Inflammatory macrophage (primary cell): ENCODE measurements at regions not wholly inside any gene's neighbourhood (a gene's known extent, or its start where the extent isn't known, plus 50 kb on each side); places are given as distances from the start of the nearest gene placed in this dataset.
"Not testable (repeated sequence)": the region's sequence is repeated elsewhere in the genome, so short reads cannot be mapped to it uniquely, and the experiment has no call there.

Experiments used
- DNase-seq, 2 donors: peaks; one replicate each; pipeline ENCODE4 v3.0.0-alpha.2; 2020 to 2022

DNA sequence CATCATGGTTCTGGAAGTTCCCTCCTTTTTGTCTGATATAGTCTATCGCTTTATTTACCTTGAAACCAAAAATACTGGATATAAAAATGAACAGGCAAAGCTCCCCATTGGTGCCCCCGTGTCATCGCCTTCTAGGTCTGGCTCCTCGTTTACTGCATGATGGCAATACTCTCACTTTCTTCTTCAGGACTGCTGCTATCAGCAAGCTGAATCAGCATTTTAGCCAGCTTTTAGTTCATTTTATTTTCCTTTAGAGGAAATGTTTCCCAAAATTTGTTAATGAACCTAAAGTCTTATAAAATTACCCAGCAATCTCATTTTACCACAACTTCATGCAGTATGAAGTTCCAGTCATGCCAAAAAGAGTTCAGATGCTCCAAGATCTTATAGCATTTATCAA, 80.5 kb downstream of the ZIC3 start:
- no peak for DNase-seq

DNA sequence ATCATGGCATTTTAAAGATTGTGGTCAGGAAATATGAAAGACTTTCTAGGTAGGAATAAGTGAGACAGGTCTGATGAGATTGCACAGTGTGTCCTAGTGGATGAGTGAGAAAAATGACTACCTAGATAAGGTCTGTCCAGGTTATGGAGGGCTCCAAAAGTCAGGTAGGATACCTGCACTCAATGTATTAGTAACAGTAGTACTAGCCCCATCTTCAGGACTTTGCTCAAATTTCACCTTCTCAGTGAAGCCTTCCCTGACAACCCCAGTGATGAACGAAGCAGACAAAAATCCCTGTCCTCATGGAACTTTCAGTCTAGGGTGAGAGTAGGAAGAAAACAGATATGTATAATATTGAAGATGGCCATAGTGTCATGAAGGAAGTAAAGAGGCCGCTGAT, 85.7 kb downstream of the ZIC3 start:
- DNase-seq = no peak

DNA sequence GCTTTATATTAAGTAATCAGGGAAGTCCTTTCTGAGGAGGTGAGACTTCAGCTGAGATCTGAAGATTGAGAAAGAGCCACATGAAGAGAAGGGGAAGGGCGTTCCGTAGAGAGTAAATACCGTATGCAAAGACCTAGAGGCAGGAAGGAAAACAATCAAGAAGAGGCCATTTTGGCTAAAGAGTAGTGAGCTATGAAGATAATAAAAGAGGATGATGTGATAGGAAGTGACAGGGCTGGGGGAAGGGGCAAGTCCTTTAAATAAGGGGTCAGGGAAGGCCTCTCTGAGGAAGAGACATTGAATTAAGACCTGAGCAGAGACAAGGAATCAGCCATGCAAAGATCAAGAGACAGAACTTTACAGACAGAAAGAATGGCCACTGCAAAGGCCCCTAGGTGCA, 86.2 kb downstream of the ZIC3 start:
- DNase-seq = no peak

DNA sequence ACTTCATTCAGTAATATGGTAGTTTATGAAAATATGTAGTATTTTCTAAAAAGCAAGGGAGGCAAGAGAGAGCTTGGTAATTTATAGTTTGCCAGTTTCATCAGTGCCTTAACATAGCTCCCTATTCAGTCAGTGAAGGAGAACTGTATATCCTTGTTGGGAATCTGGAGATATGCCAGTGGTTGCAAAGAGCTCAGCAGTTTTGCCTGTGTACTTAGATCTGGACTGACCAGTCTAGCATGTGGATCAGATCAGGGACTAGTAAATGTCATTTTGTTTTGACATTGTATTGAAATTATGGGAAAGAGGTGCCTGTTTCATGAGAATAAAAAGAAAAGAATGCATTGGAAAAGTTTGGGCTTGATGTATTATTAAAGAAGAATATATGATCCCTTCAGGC, 88.6 kb downstream of the ZIC3 start:
- no peak for DNase-seq

DNA sequence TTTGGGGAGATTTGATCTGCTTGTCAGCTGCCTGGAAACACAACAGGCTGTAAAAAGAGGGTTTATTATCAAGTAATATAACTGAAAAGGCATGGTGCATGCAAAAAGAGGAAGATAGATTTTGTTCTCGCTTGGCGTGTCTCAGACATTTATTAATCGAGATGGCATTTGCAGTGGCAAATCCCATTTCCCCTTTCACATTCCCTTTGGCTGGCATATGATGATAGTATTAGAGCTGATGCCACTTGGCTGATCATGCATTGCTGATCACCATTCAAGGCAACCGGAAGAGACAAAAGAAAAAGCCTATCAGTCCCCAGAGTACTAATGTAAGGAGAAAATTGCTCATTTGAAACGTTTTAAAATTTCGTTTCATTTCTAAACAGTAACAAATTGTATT, 101.8 kb downstream of the ZIC3 start:
- no peak for DNase-seq

DNA sequence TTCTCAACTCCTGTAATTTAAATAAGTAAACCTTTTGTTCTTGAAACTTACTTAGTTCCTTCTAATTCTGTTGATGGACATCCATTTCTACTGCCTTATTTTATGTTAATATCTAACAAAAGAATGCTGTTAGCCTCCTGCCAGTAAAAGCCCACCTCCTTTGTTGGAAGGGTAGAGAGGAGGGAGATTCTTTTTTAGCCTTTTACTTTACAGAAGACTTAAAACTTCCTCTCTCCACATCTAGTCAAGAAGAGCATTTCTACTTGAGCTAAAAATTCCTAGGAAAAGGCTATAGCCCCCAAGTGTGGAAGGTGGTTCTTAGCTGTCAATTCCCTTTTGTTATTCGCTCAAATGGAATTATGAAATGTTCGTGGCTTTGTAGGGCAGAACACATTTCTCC, 118.7 kb downstream of the ZIC3 start:
- no peak for DNase-seq

DNA sequence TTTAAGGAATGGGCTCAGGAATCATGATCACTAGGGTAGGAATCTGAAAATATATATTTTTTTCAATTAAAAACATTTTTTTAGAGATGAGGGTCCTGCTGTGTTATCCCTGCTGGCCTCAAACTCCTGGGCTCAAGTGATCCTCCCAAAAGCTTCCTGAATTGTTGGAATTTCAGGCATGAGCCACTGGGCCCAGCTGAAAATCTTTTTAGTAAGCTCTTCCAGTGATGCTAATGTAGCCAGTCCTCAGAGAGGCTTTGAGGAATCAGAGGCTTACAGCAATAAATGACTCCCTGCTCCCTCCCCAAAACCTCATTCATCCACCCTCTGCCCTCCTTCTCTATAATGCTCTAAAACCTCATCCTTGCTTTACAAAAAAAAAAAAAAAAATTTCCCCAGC, 129.5 kb downstream of the ZIC3 start:
- no peak for DNase-seq

DNA sequence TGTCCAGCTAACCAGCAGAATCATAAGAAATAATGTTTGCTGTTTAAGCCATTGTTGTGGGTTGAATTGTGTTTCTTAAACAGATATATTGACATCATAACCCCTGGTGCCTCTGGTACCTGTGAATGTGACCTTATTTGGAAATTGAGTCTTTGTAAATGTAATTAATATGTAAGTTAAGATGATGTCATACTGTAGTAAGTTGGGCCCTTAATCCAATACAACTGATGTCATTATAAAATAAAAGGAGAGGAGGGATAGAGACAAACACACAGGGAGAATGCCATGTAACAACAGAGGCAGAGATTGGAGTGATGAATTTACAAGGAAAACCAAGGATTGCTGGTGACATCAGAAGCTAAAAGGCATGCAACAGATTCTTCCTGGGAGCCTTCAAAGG, 141.4 kb downstream of the ZIC3 start:
- no peak for DNase-seq

DNA sequence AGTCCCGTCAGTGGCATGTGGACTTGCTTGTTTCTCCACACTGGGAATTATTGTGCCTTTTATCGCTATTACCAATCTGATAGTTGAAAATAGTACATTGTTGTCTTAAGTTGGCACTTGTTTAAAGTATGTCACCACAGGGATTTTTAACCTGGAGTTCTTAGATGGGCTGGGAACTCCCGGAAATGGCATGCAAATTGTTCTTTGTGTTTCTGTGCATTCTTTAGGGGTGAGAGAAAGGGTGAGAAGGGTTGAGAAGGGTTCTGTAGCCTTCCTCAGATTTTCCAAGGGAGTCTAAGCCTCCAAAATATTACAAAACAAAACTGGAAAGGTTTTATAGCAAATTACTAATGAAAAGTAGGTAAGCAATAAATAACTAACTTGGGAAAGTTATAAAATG, 176.9 kb downstream of the ZIC3 start:
- DNase-seq = no peak

DNA sequence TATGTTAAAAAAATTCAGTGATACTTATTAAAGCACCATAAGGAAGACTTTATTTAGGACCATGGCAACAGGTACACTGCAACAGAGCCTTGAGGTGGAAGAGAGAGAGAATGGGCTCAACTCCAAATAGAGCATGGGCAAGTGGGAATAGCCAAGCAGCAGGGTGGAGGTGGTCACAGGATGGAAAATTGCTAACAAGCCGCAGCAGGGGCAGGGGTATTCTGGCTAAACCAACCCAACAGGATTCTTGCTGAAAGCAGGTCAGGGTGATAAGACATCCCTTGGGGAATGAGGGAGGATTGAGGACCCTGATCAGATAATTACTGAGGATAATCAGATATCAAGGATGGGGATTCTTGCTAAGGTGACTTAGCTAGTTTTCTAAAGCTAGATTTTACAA, 177.5 kb downstream of the ZIC3 start:
- no peak for DNase-seq

DNA sequence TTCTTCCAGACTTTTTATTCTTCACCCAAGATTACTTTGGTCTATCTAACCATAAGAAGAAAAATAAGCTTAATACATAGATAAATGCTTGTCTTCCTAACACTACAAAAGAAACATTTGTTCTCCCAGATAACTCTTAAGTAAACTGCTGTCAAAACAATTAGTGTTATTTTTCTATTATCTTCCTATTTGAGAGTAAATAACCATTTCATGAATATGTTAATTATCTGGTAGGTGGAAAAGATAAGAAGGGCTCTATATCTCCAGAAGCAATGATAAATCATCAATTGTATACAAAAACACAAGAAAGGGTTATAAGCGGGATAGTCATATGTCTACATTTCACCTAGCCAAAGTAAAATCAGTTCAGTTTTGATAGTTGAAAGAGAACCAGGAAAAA, 180.4 kb downstream of the ZIC3 start:
- DNase-seq = no peak

DNA sequence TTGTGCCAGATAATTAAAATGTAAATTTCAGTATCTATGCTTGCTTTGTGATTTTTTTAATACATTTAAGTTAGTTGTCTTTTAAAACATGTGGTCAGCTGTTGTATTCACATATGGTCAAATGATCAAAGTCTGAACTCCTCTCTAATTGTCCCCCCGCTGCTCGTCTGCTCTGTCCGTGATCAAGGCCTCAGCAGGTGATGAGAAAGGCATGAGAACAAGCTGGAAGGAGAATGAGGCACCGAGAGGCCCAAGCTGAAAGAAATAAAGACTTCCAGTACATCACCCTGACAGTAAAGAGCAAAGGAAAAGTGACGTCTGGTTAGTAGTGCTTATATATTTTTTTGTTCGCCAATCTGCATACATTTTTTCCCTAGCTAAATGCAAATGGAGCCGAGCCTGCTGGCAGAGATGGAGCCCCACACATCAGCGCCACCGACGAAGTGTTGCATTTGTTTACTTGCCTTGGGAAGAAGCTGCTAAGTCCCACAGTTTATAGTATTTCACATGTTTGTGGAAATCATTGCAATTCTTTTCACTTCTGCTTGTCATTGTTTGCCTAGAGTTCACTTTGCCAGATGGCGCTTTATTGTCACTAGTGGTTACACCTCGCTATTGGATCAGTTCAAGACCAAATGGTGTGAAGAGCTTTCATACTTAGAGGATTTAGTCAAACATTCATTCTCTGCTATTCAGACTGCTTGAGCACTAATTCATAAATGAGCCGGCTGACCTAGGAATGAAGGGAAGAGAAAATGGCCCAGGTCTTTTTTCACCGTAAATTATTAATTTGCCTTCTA, 181.5 kb downstream of the ZIC3 start:
- DNase-seq = no peak

DNA sequence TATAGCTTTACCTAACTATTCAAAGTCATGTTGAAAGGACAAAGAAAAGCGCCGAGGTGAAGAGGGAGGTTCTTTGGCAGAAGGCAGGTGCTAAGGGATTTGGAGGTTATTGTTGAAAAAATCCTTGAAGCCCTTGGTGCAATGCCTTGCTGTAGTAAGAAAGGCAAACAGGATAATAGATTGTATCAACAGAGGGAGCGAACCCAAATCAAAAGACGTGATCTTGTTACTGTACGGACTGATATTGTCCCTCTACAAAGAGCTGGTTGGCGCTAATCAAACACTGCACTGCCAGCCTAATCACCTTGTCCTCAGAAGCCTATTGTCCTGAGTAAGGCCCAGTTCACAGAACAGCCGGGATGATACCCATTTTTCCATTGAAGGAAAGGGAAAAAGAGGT, 182.9 kb downstream of the ZIC3 start:
- DNase-seq = no peak

DNA sequence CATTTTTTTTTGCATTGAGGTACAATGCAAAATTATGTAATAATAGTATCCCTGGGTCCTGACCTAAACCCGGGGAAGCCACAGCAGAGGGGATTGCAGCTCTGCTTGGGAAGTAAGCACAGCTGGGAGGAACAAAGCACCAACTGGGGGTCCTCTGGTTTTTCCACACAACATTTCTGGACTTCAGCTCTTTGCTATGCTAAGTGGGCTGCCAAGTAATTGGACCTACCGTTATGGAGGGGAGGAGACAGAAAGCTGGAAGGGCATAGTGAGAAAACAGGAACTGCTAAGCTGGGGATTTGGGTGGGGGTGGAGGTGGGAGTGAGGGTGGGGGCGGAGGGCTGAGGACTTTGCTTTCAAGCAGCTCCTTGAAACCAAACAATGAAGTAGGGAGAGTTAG, 183.3 kb downstream of the ZIC3 start:
- no peak for DNase-seq

DNA sequence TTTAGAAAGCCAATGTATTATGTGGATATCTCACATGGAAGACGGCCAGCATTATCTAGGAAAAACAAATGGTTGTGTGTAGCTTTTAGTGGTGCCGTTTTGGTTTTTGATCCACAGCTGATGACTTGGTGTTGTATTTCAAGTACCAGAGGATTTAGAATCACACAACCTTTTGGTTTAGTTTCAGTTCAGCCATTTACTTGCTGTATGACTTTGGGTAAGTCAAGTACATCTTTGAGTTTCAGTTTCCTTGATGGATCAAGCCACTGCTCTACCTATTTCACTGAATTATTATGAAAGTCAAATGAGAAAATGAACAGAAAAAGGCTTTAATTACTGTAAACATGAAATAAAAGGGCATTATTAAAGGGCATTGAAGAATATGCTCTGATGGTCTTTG, 205.6 kb downstream of the ZIC3 start:
- DNase-seq = no peak

DNA sequence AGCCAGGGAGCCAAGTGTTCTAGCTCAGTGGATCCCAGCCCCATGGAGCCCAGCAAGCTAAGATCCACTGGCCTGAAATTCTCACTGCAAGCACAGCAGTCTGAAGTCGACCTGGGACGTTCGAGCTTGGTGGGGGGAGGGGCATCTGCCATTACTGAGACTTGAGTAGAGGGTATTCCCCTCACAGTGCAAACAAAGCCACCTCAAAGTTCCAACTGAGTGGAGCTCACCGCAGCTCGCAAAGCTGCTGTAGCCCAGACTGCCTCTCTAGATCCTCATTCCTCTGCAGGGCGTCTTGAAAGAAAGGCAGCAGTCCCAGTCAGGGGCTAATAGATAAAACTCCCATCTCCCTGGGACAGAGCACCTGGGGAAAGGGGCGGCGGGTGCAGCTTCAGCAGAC, 226.3 kb downstream of the ZIC3 start:
- DNase-seq = no peak

DNA sequence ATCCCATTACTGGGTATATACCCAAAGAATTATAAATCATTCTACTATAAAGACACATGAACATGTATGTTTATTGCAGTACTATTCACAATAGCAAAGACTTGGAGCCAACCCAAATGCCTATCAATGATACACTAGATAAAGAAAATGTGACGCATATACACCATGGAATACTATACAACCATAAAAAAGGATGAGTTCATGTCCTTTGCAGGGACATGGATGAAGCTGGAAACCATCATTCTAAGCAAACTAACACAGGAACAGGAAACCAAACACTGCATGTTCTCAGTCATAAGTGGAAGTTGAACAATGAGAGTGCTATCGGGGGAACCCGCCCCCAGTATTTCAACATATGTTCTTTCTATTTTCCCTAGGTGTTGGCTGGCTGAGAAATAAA, 232.0 kb downstream of the ZIC3 start:
- DNase-seq = not testable (repeated sequence)

DNA sequence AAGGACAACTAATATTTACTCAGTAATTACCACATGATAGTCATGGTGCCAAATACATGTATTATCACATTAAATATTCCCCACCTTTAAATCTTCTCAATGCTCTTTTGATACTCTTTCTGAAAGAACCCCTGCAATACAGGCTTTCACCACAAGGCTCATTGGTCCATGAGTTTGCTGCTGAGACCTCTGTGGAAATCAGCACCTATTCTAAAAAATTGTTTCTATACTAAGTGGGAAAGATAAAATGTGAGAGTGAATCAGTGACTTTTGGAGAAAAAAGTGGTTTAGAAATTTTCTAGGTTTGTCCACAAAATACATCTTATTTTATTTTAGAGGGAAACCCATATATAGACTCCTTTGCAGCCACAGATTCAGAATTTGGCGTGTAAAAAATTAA, 257.3 kb downstream of the ZIC3 start:
- no peak for DNase-seq

DNA sequence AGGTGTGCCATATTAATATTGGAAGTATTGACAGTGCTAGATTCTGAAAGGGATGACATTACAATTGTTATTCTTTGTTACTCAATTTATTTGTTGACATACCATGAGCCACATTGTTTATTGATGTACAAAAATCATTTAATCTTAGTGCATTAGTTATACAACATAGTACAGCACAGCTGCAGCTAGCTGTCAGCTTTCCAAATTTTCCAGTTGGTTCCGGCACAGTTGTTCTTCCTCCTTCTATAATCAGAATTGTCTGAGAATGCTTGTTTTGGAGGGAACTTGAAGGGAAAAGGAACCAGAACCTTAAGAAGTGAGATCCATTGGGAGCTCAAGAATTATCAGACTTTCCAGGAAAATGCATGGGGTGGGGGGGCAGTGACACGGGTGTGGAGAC, 281.4 kb downstream of the ZIC3 start:
- DNase-seq = no peak

DNA sequence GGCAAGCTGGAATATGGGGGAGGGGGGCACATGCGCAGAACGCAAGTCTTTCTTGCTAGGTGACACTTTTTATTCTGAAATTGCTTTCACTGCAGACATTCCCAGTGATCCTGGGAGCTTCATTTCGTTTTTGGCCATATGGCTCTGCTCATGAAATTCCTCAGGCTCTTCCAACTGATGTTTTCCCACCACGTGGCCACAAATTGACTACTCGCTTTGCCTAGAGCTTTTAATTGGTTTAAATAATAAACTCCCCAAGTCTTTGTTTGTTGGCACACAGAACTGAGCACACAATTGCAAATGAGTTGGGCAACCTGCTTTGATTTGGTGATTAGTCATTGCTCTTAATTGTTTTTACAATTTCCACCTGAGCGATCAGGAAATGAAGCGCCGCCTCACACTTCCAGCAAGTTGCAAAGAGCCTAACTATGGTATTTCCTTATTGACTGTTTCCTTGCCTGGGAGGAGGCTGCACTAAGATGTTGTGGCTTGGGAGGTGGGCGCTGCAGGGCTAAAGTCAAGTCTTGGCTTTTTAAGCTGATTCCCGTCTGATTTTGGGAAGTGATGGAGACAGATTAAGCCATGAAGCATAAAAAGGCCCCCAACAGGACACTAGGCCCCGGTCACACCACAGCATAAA, 282.5 kb downstream of the ZIC3 start:
- no peak for DNase-seq

DNA sequence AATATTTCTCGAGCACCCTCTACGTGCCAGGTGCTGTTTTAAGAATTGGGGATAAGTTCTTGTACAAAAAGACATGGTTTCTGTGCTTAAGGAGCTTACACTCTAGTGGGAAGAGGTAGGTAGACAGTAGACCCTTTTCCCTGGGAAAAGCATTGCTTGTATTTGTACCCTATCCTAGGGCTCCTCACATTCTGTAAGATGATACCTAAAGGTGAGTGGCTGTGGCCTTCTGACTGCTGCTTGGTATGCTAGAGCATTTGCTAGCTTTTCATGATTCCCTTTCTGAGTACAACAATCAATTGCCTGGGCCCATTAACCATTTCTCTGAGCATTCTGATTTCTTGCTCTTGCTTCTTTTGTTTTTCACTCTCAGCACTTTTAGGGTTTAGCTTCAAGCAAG, 286.6 kb downstream of the ZIC3 start:
- no peak for DNase-seq

DNA sequence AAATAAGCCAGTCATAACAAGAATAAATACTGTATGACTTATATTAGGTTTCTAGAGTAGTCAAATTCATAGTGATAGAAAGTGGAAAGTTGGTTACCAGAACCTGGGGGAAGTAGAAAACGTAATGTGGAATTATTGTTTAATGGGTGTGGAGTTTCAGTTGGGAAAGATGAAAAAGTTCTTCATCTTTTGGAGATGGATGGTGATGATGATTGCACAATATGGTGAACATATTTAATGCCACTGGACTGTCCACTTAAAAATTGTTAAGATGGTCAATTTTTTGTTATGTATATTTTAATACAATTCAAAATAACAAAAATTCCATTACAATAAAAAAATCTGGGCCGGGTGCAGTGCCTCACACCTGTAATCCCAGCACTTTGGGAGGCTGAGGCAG, 289.6 kb downstream of the ZIC3 start:
- DNase-seq = no peak

DNA sequence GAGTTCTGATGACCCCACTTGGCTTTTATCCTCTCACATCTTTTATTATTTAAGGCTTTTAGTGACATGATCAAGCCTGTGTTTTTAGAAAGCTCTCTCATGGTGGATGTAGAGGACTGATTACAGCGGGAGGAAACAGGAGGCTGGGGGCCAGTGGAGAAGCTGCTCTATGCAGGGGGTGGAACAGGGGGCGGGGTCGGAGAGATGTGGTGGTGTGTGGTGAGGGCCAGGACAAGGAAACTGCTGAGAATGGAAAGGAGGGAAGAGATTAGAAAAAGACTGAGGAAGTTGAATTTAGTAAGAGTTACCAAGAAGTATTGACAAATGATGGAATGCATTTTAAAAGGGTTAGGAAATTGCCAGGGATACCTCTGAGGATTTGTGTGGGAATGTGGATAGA, 292.2 kb downstream of the ZIC3 start:
- DNase-seq = no peak

DNA sequence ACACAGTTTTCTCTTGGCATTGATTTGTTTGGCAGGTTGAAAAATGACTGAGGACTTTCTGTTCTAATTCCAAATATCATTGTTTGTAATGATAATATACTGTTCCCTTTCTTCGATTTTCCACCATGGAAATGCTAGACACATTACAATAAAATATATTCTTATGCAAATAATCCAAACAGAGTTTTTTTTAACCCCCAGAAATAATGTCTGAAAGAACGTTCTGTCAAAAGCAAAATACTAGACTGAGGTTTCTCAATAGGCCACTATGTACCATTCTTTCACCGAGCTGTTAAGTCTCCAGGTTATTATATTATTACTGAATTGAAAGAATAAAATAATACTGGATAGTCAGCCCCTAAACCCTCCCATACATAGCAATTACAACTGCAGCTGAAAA, 312.5 kb downstream of the ZIC3 start:
- no peak for DNase-seq

DNA sequence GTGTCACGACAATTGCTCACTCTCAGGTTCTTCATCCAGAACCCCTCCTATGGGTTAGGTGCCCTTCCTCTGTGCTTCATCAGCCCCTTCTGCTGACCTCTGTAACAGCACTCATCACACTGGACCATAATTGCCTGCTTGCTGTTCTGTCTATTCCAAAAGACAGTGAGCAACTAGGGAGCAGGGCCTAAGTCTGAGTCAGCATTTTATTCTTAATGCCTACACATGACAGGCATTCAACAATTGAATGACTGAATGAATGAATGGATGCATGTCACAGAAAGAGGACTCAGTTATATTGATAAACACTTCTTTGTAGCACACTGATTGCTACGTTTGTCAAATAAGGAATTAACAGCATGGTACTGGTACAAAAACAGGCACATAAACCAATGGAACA, 317.0 kb downstream of the ZIC3 start:
- no peak for DNase-seq
